ENCODE measurements at regions not wholly inside any gene's neighbourhood (a gene's known extent, or its start where the extent isn't known, plus 50 kb on each side); places are given as distances from the start of the nearest gene placed in this dataset.
A peak's percentile ranks its signal among the peaks of the same experiment; 100 is the strongest.

DNA sequence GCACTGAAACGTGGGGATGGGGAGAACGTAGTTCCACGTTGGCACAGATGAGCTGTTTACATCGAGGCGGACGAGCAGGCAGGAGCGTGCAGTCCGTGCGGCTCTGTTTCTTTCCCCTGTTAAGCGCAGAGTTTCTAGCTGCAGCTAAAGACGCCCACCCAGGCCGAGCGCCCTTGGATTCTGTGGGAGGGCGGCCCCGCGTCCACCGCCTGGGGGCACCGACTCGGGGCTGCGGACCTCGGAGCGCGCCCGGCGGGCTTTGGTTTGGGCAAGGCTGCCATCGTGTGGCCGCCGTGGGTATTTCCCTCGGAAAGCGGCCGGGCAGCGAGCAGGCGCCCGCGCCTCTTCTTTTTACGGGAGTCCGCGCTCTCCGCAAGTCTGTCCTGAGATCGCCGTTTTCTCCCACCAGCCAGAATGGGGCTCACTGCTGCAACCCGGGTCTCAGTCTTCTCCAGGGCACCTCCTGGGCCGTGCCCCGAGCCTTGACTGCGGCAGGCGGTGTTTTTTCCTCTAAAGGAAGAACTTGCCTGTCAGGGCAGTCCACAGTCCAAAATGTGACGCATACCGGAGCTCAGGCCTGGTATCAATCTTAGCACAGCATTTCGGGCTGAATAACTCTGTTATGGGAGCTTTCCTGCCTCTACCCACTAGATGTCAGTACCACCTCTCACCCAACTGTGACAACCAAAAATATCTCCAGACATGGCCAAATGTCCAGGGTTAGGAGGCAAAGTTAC, 219.9 kb upstream of the IGF1R start:
- Histone ChIP-seq H3K9me3 (ENCODE audit: control insufficient read depth, insufficient read depth, low read length) (no peaks in the 10 kb centered on the region), H3K27me3 (ENCODE audit: control insufficient read depth, insufficient read depth, low read length) (peaks cover 6% of the 10 kb centered on the region), H3K27ac (ENCODE audit: low read length) (no peak overlapping the region), H3K36me3 (ENCODE audit: control insufficient read depth, insufficient read depth, low read length) (no peaks in the 10 kb centered on the region), H3K4me3 (ENCODE audit: low read length) (no peak overlapping the region), H3K4me1 (ENCODE audit: control insufficient read depth, insufficient read depth, low read length) (peaks cover 8% of the 10 kb centered on the region)
- WGBS (ENCODE audit: insufficient coverage) = 3% methylated on average over 49 of the region's 49 CpGs
- peaks cover 42 to 54% of the 10 kb centered on the region in 2 donors for H3K27me3 Mint-ChIP-seq (ENCODE audit: low read depth in 2 of 2)
- no peaks in the 10 kb centered on the region for H3K36me3 Mint-ChIP-seq
- TF ChIP-seq, protein P1, sequence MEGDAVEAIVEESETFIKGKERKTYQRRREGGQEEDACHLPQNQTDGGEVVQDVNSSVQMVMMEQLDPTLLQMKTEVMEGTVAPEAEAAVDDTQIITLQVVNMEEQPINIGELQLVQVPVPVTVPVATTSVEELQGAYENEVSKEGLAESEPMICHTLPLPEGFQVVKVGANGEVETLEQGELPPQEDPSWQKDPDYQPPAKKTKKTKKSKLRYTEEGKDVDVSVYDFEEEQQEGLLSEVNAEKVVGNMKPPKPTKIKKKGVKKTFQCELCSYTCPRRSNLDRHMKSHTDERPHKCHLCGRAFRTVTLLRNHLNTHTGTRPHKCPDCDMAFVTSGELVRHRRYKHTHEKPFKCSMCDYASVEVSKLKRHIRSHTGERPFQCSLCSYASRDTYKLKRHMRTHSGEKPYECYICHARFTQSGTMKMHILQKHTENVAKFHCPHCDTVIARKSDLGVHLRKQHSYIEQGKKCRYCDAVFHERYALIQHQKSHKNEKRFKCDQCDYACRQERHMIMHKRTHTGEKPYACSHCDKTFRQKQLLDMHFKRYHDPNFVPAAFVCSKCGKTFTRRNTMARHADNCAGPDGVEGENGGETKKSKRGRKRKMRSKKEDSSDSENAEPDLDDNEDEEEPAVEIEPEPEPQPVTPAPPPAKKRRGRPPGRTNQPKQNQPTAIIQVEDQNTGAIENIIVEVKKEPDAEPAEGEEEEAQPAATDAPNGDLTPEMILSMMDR (IDR thresholded peaks at IDR 0.05) = peak; percentile 82
- ATAC-seq = peak; percentile 67 to 96 (median 83)
- DNase-seq = peak; percentile 62 to 67
- intact Hi-C loops (cut with micrococcal nuclease) = loop anchor here (2.0 kb wide), 1 partner anchor 118 kb away; no protein-coding TSS in a partner anchor
- peak overlapping the region; percentile 52 for H3K4me3 Mint-ChIP-seq
- no peak overlapping the region for H3K27ac Mint-ChIP-seq
- no peaks in the 10 kb centered on the region for H3K9me3 Mint-ChIP-seq
- H3K4me1 Mint-ChIP-seq = peaks cover 12 to 22% of the 10 kb centered on the region in 2 donors

DNA sequence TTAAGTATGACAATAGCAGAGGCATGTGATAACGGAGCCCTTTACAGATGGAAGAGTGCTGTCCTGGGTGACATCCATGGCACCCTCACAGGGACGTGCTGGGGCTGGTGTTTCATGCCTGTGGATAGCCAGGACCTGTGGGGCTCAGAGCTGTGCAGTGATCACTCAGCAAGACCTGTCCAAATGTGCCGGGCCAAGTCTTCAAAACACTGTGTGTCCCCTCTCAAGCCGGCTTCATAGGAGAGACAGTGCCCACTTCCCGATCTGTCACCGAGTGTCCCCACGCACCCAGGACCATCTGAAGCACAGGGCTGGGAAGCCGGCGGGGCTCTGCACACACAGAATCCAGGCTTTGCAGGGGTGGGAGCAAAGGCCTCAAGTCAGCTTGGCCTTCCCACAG, 217.2 kb upstream of the IGF1R start:
- Histone ChIP-seq H3K27ac (ENCODE audit: low read length) (no peak overlapping the region), H3K9me3 (ENCODE audit: control insufficient read depth, insufficient read depth, low read length) (no peaks in the 10 kb centered on the region), H3K27me3 (ENCODE audit: control insufficient read depth, insufficient read depth, low read length) (peaks cover 6% of the 10 kb centered on the region), H3K4me1 (ENCODE audit: control insufficient read depth, insufficient read depth, low read length) (peaks cover 8% of the 10 kb centered on the region), H3K4me3 (ENCODE audit: low read length) (no peak overlapping the region), H3K36me3 (ENCODE audit: control insufficient read depth, insufficient read depth, low read length) (no peaks in the 10 kb centered on the region)
- ATAC-seq (no peak), DNase-seq (no peak)
- Mint-ChIP-seq H3K36me3 (no peaks in the 10 kb centered on the region), H3K27ac (no peak overlapping the region), H3K27me3 (ENCODE audit: low read depth in 2 of 2) (peaks cover 35 to 40% of the 10 kb centered on the region in 2 donors), H3K4me1 (peaks cover 12 to 22% of the 10 kb centered on the region in 2 donors), H3K4me3 (no peak overlapping the region), H3K9me3 (no peaks in the 10 kb centered on the region)
- intact Hi-C loops (cut with micrococcal nuclease) = no loop called here
- 93% methylated on average over 9 of the region's 9 CpGs for WGBS (ENCODE audit: insufficient coverage)
- TF ChIP-seq, protein P1 (IDR thresholded peaks at IDR 0.05) = no peak

GRCh38 chr15:98433346-98433745, 215.0 kb upstream of the IGF1R start:
- Mint-ChIP-seq H3K27me3 (ENCODE audit: low read depth in 2 of 2) (peaks cover 25 to 27% of the 10 kb centered on the region in 2 donors), H3K4me1 (peaks cover 8 to 12% of the 10 kb centered on the region in 2 donors), H3K27ac (no peak overlapping the region), H3K4me3 (no peak overlapping the region), H3K36me3 (no peaks in the 10 kb centered on the region), H3K9me3 (no peaks in the 10 kb centered on the region)
- DNase-seq (no peak), ATAC-seq (no peak)
- TF ChIP-seq, protein P1 (IDR thresholded peaks at IDR 0.05) = no peak
- no peak overlapping the region for H3K27ac ChIP-seq (ENCODE audit: low read length)
- no peaks in the 10 kb centered on the region for H3K36me3 ChIP-seq (ENCODE audit: control insufficient read depth, insufficient read depth, low read length)
- peaks cover 4% of the 10 kb centered on the region for H3K4me1 ChIP-seq (ENCODE audit: control insufficient read depth, insufficient read depth, low read length)
- no peaks in the 10 kb centered on the region for H3K9me3 ChIP-seq (ENCODE audit: control insufficient read depth, insufficient read depth, low read length)
- intact Hi-C loops (cut with micrococcal nuclease) = no loop called here
- peaks cover 4% of the 10 kb centered on the region for H3K27me3 ChIP-seq (ENCODE audit: control insufficient read depth, insufficient read depth, low read length)
- WGBS (ENCODE audit: insufficient coverage) = 86% methylated on average over 6 of the region's 6 CpGs
- no peak overlapping the region for H3K4me3 ChIP-seq (ENCODE audit: low read length)

GRCh38 chr15:98433856-98434255, 214.5 kb upstream of the IGF1R start:
- Mint-ChIP-seq H3K9me3 (no peaks in the 10 kb centered on the region), H3K36me3 (no peaks in the 10 kb centered on the region), H3K27ac (no peak overlapping the region), H3K4me1 (peaks cover 5 to 7% of the 10 kb centered on the region in 2 donors), H3K27me3 (ENCODE audit: low read depth in 2 of 2) (peaks cover 22% of the 10 kb centered on the region in 2 donors), H3K4me3 (no peak overlapping the region)
- intact Hi-C loops (cut with micrococcal nuclease) = no loop called here
- Histone ChIP-seq H3K4me3 (ENCODE audit: low read length) (no peak overlapping the region), H3K27me3 (ENCODE audit: control insufficient read depth, insufficient read depth, low read length) (no peaks in the 10 kb centered on the region), H3K4me1 (ENCODE audit: control insufficient read depth, insufficient read depth, low read length) (no peaks in the 10 kb centered on the region), H3K9me3 (ENCODE audit: control insufficient read depth, insufficient read depth, low read length) (no peaks in the 10 kb centered on the region), H3K36me3 (ENCODE audit: control insufficient read depth, insufficient read depth, low read length) (no peaks in the 10 kb centered on the region), H3K27ac (ENCODE audit: low read length) (no peak overlapping the region)
- ATAC-seq (no peak), DNase-seq (no peak)
- TF ChIP-seq, protein P1 (IDR thresholded peaks at IDR 0.05) = no peak
- 88% methylated on average over 10 of the region's 10 CpGs for WGBS (ENCODE audit: insufficient coverage)

All from natural killer cell (primary cell).